Testis (tissue), 2 donors: ENCODE measurements at regions not wholly inside any gene's neighbourhood (a gene's known extent, or its start where the extent isn't known, plus 50 kb on each side); places are given as distances from the start of the nearest gene placed in this dataset.

Source experiments
- POLR2A ChIP-seq: fragments of 450-650 bp; IDR thresholded peaks from one replicate; pipeline ENCODE4 v1.6.1; 2017; ENCODE audit warnings: antibody characterized with exemption, mild to moderate bottlenecking, moderate library complexity
- TF ChIP-seq, protein P1 (sequence below), 3 experiments: fragments of 450-650 bp in 2 of 3; fragments of 200-600 bp in 1 of 3; sonication (generic) in 1 of 3; IDR thresholded peaks; one replicate each; pipeline ENCODE4 v1.5.1; 2016 to 2019; ENCODE audit warnings: antibody characterized with exemption in 3 of 3, mild to moderate bottlenecking in 2 of 3, moderate library complexity in 1 of 3

DNA sequence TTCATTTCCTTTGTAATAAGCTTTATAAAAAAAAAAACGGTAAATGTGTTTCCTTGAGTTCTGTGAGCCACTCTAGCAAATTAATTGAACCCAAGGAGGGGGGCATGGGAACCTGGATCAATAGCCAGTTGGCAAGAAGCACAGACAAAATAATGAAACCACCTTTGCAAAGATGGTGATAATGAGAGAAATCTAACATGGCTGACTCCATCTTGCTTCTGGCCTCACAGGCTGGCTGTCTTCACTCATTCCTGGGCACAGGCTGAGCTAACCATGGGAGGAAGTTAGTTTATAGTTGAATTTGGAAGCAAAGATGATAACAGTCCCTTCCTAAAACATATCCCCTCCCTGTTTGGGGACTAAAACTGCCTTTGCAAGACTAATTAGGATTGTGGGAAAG is 95.1 kb downstream of the B3GNT2 start:
- TF ChIP-seq, protein P1, sequence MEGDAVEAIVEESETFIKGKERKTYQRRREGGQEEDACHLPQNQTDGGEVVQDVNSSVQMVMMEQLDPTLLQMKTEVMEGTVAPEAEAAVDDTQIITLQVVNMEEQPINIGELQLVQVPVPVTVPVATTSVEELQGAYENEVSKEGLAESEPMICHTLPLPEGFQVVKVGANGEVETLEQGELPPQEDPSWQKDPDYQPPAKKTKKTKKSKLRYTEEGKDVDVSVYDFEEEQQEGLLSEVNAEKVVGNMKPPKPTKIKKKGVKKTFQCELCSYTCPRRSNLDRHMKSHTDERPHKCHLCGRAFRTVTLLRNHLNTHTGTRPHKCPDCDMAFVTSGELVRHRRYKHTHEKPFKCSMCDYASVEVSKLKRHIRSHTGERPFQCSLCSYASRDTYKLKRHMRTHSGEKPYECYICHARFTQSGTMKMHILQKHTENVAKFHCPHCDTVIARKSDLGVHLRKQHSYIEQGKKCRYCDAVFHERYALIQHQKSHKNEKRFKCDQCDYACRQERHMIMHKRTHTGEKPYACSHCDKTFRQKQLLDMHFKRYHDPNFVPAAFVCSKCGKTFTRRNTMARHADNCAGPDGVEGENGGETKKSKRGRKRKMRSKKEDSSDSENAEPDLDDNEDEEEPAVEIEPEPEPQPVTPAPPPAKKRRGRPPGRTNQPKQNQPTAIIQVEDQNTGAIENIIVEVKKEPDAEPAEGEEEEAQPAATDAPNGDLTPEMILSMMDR (IDR thresholded peaks at IDR 0.05): no peak
- TF ChIP-seq POLR2A: no peak
